ENCODE measurements at regions not wholly inside any gene's neighbourhood (a gene's known extent, or its start where the extent isn't known, plus 50 kb on each side); places are given as distances from the start of the nearest gene placed in this dataset.

DNA sequence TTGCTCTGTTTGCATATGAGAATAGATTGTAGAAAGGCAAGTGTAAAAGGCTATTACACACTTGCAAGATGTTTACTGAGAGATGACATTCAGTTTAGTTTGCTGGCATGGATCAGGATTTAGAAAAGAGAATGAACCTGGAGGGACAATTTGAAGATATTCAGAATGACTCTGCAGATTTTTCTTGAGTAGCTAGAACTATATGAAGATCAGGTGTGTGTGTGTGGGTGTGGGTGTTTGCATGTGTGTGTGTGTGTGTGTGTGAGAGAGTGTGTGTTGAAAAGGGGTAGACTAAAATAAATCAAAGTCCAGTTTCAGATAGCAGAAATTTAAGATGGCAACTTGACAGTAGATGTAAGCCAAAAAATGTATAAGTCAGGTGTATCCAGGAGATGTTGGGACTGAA is 74.0 kb upstream of the ANXA1 start:
- H2AFZ ChIP-seq (ENCODE audit: control insufficient read depth, low read length), result no peak overlapping the region
- no peaks in the 10 kb centered on the region for H3K9me1 ChIP-seq (ENCODE audit: control insufficient read depth, extremely low read depth, insufficient read depth, low read length)
- H3K4me3 ChIP-seq (ENCODE audit: control insufficient read depth in 2 of 3, extremely low read depth in 1 of 3, insufficient read depth in 2 of 3, low read depth in 1 of 3, low read length in 3 of 3), result no peak overlapping the region
- no peak overlapping the region for H3K9ac ChIP-seq (ENCODE audit: control insufficient read depth, extremely low read depth, insufficient read depth, low read length)
- peaks cover 4% of the 10 kb centered on the region for H3K4me1 ChIP-seq (ENCODE audit: control insufficient read depth, extremely low read depth, insufficient read depth, low read length)
- no peaks in the 10 kb centered on the region for H3K36me3 ChIP-seq (ENCODE audit: control insufficient read depth in 2 of 2, extremely low read depth in 1 of 2, insufficient read depth in 2 of 2, low read length in 2 of 2)
- TF ChIP-seq, protein P1, sequence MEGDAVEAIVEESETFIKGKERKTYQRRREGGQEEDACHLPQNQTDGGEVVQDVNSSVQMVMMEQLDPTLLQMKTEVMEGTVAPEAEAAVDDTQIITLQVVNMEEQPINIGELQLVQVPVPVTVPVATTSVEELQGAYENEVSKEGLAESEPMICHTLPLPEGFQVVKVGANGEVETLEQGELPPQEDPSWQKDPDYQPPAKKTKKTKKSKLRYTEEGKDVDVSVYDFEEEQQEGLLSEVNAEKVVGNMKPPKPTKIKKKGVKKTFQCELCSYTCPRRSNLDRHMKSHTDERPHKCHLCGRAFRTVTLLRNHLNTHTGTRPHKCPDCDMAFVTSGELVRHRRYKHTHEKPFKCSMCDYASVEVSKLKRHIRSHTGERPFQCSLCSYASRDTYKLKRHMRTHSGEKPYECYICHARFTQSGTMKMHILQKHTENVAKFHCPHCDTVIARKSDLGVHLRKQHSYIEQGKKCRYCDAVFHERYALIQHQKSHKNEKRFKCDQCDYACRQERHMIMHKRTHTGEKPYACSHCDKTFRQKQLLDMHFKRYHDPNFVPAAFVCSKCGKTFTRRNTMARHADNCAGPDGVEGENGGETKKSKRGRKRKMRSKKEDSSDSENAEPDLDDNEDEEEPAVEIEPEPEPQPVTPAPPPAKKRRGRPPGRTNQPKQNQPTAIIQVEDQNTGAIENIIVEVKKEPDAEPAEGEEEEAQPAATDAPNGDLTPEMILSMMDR (optimal IDR thresholded peaks at IDR 0.05 in 1 of 3, IDR thresholded peaks at IDR 0.05 in 1 of 3, conservative IDR thresholded peaks at IDR 0.05 in 1 of 3; ENCODE audit: extremely low read depth in 1 of 3, insufficient read depth in 2 of 3, low read length in 3 of 3), result no peak
- TF ChIP-seq EZH2 (IDR thresholded peaks at IDR 0.05; ENCODE audit: low read length), result no peak
- no peaks in the 10 kb centered on the region for H3K9me3 ChIP-seq (ENCODE audit: control insufficient read depth, low read depth, low read length)
- no peak overlapping the region for H3K4me2 ChIP-seq (ENCODE audit: control insufficient read depth, extremely low read depth, insufficient read depth, low read depth, low read length)
- H3K27ac ChIP-seq (ENCODE audit: control insufficient read depth, insufficient read depth, low read length), result no peak overlapping the region
- dilution Hi-C loops (cut with MboI; ENCODE audit: extremely low pct_ligation_motif_present, low sequenced_read_pairs), result no loop called here
- H3K79me2 ChIP-seq (ENCODE audit: control insufficient read depth, insufficient read depth, low read length), result no peaks in the 10 kb centered on the region
- H4K20me1 ChIP-seq (ENCODE audit: control insufficient read depth, extremely low read depth, insufficient read depth, low read length), result no peaks in the 10 kb centered on the region
- peaks cover 4% of the 10 kb centered on the region for H3K27me3 ChIP-seq (ENCODE audit: control insufficient read depth, extremely low read depth, insufficient read depth, low read length)
- no peak for FAIRE-seq
- no peak for DNase-seq (ENCODE audit: low read depth, low spot score)

DNA sequence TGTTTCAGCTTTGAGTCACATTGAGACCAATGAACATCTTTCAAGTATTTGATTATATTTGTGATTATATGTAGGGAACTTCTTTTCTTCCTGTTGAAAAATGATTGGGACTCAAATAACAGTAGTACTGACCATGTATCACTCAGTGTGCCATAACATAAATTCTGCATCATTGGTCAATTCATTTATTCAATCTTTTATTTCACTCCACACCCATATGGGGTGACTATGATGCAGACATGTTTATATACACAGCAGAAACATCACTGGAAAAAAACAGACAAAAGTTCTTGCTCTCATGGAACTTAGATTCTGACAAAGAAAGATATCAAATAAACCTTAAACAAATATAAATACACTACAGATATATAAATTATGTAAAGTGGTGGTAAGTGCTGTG is 74.7 kb upstream of the ANXA1 start:
- Histone ChIP-seq H3K4me2 (ENCODE audit: control insufficient read depth, extremely low read depth, insufficient read depth, low read depth, low read length) (no peak overlapping the region), H2AFZ (ENCODE audit: control insufficient read depth, low read length) (no peak overlapping the region), H3K9me1 (ENCODE audit: control insufficient read depth, extremely low read depth, insufficient read depth, low read length) (no peaks in the 10 kb centered on the region), H3K36me3 (ENCODE audit: control insufficient read depth in 2 of 2, extremely low read depth in 1 of 2, insufficient read depth in 2 of 2, low read length in 2 of 2) (no peaks in the 10 kb centered on the region), H3K79me2 (ENCODE audit: control insufficient read depth, insufficient read depth, low read length) (no peaks in the 10 kb centered on the region), H3K9me3 (ENCODE audit: control insufficient read depth, low read depth, low read length) (no peaks in the 10 kb centered on the region), H3K27me3 (ENCODE audit: control insufficient read depth, extremely low read depth, insufficient read depth, low read length) (peaks cover 4% of the 10 kb centered on the region), H3K27ac (ENCODE audit: control insufficient read depth, insufficient read depth, low read length) (no peak overlapping the region), H3K4me1 (ENCODE audit: control insufficient read depth, extremely low read depth, insufficient read depth, low read length) (peaks cover 4% of the 10 kb centered on the region), H3K9ac (ENCODE audit: control insufficient read depth, extremely low read depth, insufficient read depth, low read length) (no peak overlapping the region), H3K4me3 (ENCODE audit: control insufficient read depth in 2 of 3, extremely low read depth in 1 of 3, insufficient read depth in 2 of 3, low read depth in 1 of 3, low read length in 3 of 3) (no peak overlapping the region), H4K20me1 (ENCODE audit: control insufficient read depth, extremely low read depth, insufficient read depth, low read length) (no peaks in the 10 kb centered on the region)
- no peak for FAIRE-seq
- dilution Hi-C loops (cut with MboI; ENCODE audit: extremely low pct_ligation_motif_present, low sequenced_read_pairs), result no loop called here
- no peak for TF ChIP-seq EZH2 (IDR thresholded peaks at IDR 0.05; ENCODE audit: low read length)
- TF ChIP-seq, protein P1 (optimal IDR thresholded peaks at IDR 0.05 in 1 of 3, IDR thresholded peaks at IDR 0.05 in 1 of 3, conservative IDR thresholded peaks at IDR 0.05 in 1 of 3; ENCODE audit: extremely low read depth in 1 of 3, insufficient read depth in 2 of 3, low read length in 3 of 3), result no peak
- no peak for DNase-seq (ENCODE audit: low read depth, low spot score)
